HG03108 (cell line): ENCODE measurements at regions not wholly inside any gene's neighbourhood (a gene's known extent, or its start where the extent isn't known, plus 50 kb on each side); places are given as distances from the start of the nearest gene placed in this dataset.
A peak's percentile ranks its signal among the peaks of the same experiment; 100 is the strongest.

Source experiments
- ATAC-seq: cut with Tn5 transposase; IDR thresholded peaks from one replicate; pipeline ENCODE4 v1.9.1; 2021; ENCODE audit warnings: moderate library complexity; ENCODE audit not compliant: unreplicated experiment

DNA sequence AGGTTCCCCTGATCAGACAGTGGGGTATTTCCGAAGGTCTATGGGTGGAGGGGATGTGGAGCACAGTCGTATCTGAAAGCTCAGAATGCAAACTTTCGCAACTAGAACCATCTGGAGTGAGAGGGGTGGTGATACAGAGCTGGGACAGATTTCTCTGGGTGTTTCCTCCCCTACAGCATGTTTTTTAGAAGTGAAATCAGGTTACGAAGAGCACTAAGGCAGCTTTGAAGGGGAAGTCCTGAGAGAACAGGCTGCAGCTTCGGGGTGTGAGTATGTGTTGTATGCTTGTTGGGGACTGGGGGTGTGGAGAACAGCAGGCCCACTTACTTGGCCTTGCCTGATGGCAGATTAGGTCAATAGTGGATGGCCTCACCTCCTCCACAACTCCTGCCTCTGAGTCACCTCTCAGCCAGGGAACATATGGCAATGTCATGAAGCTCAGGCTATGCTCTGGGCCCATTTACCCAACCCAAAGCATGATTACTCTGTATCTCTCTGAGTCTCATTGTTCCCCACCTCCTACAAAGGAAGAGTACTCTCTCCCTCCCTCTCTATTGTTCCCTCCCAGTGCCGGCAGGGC, 107.2 kb upstream of the RASGRP1 start:
- ATAC-seq = peak; percentile 46

DNA sequence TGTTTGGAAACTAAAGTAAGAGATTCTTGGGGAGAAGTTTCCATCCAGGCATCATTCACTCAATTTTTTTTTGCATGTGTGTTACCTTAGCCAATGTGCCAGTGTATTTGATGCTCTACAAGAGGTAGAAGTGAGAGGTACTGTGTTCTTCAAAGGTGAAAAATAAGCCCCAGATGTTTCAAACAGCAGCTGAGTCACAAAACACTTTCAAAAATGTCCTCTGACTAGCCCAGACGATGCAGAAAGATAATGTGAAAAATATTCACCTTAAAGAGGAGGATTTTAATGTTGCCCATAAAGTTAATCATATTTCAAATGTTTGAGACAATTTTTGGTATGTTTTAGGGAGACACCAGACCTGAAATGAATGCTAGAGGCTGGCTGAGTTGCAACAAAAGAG, 107.7 kb upstream of the RASGRP1 start:
- no peak for ATAC-seq

DNA sequence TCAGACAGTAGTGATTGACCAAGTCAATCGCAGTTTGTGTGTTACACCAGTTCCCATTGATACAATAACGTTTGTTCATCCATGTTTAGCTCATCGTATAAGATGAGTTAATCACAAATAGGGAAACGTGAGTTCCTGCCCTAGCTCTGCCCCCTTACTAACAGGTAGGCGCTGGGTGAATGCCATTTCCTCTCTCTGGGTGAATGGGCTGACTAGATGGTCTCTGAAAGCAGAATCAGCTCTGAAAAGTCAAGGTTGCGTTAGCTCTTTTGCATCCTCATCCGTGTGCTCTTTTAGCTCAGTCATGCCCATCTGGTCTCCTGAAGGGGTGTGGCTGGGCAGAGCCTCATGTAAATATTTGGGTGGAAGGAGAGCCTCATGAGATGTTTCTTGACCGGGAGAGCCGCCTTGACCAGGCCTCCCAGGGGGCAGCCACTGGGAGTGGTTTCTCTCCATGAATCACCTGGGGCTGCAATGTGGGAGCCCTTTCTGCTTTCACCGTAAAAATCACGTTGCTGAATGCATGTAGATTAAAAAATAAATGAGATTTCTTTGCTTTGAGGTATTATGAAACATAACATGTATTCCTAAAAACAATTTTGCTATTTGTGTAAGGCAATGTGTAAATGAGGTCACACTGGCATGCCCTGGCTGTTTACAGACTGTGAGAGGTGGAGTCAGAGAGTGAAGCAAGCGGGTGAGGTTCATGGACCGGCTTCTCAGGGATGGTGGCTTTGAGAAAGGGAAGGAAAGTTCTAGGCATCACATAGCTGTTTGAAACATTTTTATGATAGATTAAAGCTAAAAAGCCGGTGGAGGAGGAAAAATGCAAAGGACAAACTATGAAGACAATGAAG, 108.4 kb upstream of the RASGRP1 start:
- ATAC-seq = peak; percentile 43

DNA sequence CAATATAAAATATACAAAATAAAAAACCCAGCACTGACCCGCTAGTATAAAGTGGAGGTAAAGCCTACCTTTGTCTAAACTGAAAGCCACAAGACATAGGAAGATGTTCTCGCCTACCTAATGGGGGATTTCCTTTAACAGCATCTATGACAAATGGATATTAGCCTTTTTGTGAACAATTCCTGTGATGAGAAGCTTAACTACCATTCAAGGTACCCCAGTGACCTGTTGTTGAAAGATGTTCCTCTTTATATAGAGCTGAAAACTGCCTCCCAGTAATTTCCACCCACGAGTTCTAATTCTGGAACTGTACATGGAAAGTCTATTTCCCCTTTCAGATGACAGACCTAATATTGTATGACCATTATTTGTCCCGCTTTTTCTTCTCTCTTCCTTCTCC, 109.8 kb upstream of the RASGRP1 start:
- ATAC-seq = no peak

DNA sequence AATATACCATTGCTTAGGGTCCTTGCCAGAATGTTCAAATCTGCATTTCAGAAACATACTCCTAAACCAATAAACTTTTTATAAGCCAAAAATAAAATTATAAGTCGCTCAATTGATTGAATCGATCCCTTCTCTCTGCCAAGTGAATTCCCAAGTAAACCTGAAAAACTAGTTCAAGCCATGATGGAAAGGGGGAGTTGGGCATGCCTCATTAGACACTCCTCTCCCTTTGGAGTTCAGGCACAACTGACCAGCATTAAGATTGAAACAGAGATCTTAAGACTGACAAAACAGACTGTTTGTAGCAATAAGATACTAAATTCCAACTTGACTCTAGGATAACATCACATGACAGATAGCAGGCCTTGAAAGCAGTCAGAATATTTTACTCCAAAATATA, 113.7 kb upstream of the RASGRP1 start:
- ATAC-seq = no peak

DNA sequence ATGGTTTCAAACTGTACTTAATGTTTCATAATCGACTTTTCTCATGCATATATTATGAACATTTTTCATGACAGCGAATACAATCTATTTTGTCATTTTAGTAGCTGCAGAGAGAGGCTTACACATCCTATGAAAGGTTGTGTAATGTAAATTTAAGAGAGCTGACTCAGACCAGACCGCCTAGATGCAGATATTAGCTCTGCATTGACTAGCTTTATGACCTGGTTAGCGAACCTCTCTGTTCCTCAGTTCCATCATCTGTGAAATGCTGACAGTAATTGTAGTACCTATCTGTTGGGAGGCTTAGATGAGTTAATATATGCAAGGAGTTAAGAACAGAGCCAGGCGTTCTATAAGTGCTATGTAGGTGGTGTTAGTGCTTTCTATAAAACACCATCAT, 116.2 kb upstream of the RASGRP1 start:
- no peak for ATAC-seq

DNA sequence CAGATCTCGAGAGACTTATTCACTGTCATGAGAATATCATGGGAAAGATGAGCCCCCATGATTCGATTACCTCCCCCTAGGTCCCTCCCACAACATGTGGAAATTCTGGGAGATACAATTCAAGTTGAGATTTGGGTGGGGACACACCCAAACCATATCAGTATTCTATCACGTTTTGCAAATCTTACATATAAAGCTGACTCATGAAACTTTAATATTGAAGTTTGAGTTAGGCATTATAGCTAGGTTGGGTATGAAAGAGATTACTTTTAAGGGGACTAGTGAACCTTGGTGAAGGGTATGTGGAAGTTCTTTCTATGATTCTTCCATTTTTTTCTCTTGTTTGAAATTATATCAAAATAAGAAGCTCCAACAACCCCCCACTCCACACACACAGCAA, 117.7 kb upstream of the RASGRP1 start:
- no peak for ATAC-seq

DNA sequence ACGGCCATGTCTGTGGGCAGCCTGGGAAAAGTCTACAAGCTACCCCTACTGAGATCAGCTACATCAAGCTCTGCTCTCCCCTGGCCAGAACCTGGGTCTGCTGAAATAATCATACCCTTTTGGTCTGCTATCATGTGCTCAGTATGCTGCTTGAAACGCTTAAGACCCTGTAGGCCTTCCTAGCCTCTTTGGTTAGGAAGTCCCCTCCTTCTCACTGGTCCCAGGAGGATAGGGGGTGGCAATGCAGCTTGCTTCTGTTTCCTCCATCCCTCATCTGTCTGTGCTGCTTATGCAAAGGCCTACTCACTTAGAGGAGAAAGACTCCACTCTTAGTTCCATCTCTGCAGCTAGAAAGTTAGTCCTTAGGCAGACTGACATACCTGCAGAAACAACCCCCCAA, 118.2 kb upstream of the RASGRP1 start:
- no peak for ATAC-seq

DNA sequence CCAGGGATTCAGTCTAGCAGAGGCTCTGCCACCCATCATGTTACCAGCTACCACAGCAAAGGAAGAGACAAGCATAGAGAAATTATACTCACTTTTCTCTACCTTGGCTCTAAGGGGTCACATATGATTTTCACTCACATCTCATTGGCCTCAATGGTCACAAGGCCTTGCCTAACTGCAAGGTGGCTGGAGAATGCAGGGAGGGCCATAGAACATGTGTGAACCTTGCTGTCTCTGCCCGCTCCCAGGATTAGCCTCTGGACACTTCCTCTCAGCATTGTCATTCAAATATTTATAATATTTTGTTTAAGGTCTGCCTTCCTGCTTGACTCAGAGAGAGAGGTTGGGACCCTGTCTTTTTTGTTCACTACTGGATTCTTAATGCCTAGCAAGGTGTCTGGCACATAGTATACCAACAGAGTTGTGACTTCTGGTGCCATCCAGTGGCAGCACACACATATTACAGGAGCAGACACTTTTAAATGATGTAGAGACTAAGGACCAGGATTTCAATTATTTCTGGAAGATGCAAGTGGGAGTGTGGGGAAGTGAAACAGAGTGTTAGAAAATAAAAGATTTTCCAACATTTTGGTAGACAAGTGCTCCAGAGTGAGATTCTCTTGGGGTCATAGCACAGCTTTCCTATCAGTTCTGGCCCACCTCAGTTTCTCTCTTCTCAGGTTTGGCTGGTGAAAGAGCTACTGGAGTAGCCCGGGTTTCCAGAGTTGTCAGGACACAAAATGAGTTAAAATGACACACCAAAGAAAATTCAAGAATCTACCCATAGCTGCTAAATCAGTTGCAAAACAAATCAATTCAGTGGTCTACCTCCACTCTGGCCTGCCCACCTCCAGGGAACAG, 119.0 kb upstream of the RASGRP1 start:
- peak; percentile 63 for ATAC-seq

DNA sequence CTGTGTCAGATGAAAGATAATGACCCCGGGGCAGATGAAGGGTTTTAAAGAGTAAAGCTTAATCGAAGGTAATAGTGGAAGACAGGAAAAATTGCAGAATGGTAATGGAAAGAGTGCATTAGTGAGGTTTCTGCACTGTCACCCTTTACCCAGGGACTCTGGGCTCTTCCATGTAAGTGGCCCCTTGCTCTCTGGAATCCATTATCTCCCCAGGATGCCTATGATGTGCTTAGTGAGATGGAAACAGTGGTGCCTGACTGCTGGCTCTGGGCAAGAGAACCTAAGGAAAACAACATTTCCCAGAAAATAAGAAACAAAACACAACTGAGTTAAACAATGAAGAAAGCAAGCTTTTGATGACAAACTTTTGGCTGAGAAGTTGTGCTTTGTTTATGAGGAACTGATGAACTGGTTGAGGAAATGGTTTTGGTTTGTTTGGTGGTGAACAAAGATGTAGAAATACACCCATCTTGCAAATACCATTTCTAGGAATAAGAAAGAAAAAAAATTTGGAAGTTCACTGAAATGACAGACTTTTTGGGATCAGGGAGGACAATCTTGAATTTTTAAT, 119.9 kb upstream of the RASGRP1 start:
- ATAC-seq = no peak

DNA sequence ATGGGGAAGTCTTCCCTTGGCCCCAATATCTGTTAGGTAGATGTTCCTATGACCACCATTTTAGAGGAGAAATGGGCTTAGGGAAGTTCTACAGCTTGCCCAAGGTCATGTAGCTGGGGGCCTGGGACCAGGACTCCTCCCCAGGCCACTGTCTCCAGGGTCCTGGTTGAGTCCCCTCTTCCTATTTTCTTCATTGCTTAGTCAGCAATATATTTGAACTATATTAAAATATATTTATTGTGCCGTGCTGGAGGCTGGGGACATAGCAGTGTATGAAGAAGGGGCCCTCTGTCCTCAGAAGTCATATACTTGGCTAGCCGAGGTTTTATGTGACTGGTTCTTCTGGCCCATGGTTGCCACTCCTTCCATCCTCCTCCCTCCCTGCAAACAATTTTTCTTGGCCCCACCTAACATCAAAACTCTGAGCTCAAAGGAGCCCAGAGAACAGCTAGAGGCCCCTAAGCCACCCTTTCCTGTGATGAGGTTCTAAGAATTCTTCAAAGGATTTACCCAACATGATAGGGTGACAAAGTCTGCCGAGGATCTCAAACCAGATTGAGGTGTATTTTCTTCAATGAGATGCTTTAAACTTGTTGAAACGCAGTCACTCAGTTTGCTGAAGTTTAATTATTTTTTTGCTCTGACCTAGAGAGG, 121.2 kb upstream of the RASGRP1 start:
- ATAC-seq = no peak

DNA sequence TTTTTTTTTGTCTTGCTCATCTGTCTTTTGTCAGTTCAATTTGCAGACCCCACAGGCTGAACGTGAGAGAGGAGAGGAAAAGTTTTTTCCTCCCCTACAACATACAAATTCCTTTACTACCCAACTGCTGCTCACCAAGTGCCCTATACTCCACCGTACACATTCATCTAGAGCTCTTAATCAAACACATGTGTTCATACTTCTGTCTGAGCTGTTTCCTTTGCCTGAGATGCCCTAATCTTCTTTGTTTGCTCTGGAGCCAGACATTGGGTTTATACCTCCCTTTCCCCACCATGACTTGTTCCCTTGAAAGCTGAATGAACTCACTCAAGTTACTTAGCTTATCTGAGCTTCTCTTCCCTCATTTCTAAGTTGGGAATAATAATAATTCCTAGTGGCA, 122.7 kb upstream of the RASGRP1 start:
- ATAC-seq = no peak

DNA sequence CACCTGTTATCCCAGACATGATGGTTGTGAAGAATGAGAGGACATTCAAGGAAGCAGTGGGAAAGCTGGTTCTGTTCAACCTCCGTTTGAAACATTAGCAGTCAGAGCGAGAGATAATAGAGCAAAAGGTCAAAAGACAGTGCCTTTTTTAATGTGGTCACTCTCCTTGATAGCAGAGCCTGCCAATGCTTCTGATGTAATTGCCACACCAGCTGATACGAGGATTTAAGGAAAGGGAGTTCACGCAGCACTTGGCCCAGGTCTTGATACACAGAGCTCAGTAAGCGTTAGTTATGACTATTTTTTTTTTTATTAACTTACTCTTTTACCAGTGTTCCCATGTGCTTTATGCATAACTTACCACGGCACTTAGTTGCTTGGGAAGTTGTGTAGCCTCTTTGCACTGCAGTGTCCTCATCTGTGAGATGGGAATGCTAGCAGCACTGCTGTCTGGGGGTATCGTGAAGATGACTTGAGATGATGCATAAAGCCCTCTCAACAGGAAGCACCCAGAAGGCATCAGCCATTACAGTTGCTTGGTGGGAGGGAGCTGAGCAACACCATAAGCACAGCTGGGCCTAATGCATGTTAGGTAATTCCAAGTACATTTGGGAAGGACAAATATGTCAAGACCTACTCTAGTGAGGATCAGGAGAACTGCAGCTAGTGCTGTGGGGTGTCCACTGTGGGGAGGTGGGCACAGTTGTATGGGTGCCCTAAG, 123.3 kb upstream of the RASGRP1 start:
- no peak for ATAC-seq

DNA sequence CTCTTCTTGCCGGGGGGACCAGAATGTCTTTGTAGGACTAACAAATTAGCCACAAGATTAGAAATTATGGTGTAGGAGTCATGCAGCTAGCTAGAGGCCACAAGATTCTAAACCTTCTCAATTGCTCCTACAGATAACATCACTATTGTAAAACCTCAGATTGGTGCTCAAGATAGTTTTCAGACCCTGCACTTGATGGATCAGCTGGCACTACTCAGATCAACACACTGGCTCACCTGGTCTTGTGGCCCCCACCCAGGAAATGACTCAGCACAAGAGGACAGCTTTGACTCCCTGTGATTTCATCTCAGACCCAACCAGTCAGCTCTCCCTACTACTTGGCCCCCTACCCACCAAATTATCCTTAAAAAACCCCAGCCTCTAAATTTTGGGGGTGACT, 124.1 kb upstream of the RASGRP1 start:
- ATAC-seq = no peak

DNA sequence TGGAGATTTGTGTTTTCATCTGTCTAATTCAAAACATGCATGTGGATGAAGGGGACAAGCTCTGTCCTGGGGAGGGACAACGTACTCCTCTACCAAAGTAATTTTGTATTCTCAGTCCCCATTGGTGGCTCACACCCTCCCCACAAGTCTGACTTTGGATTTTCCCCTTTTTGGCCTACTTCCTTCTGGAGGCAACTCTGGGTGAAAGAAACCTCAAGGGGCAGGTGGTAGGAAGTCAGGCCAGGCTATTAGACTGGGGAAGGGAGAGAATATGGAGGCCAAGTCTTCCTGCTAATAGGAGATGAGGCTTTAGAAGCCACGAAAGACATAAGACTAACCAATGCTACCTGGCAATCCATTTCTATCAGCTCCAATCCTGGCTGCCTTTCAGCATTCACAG, 124.9 kb upstream of the RASGRP1 start:
- ATAC-seq = no peak

DNA sequence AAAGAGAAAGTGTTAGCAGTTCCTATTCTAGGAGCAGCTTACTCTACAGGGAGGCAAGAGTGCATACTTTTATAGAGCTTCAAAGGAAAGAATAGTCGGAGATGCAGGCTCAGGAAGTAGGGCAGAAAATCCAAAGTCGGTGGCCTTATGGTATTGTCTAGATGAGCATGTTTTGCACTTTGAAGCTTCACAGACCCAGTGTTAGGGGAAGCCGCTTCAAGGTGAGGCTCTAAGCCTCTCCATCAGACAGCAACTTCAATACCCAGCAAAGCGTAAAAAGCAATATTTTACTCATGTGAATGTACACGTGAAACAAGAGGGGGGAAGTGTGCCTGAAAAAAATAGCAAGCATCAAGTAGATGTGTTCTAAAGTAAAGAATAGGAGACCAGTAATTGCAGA, 125.6 kb upstream of the RASGRP1 start:
- no peak for ATAC-seq

DNA sequence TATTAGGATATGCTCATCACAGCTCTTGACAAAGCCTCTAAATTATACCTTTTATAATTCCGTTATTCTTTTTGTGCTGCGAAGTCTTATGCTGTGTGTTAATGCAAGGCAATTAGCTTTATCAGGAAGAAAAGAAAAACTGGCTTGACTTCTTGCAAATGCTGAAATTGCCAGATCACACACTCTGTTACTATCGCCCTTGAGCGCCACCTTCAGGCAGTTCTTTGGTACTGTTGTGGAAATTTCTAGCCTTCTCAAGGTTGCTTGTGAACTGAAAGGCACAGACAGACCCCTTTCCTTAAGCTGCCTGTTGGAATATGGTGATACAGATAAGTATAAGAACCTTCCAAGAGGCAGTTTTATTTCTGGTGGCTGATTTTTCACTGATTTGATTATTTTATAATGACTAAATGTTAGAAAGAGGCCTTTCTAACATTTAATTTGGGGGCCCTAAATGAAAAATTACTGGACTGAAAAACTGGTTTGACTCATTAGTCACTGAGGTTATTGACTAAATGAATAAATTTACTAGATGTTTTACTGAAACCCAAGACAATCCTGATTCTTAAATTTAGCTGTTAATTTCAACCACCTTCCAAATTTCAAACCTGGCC, 126.2 kb upstream of the RASGRP1 start:
- ATAC-seq = no peak

DNA sequence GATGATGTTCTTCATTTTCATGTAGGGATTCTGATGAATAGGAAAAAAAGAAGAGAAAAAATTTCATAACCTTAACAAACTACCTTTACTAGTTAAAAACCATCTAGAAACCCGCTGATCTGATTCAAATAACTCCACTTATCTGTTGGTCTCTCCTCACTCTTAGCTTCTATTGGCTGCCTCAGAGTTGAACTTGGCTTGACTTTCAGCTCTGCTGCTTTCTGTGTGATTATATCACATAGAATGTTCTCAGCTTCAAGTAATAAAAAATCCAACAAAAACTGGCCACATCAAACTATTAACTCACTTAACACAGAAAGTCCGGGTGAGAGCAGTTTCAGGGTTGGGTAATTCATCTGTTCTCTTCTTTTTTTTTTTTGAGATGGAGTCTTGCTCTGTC, 126.8 kb upstream of the RASGRP1 start:
- ATAC-seq = no peak

DNA sequence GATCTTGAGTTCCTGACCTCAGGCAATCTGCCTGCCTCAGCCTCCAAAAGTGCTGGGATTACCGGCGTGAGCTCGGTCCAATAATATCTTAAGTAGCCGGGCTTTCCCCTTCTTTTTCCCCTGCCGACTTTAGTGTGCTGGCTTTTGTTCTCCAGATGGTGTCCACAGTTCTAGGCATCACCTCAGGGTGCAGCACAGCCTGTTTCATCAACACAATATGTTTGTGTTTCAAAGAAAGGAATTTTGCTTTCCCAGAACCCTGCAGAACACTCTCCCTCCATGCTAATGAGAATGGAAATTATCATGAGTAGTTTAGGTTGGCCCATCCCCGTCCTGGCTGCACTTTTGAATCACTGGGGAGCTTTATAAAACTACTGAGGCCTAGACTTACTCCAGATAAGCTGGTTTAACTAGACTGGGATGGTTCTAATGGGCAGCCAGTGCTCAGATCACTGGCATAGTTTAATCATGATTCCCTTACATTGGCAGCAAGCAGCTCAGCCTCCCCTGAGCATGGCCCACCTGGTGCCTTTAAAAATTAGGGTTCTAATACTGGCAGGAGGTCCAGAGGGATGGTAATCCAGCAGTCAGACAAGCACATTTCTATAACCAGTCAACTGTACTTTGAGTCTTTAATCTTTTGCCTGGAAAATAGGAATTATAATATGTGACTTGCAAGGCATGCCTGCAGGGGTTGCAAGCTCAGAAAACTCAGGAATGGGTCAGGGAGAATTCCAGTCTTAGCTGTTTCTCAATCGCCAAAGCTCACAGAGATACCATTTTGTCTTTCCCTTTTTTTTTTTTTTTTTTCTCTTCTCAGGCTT, 127.6 kb upstream of the RASGRP1 start:
- no peak for ATAC-seq
